Trophoblast cell (in vitro differentiated cells and primary cell): ENCODE measurements at regions not wholly inside any gene's neighbourhood (a gene's known extent, or its start where the extent isn't known, plus 50 kb on each side); places are given as distances from the start of the nearest gene placed in this dataset.

ENCODE experiments used
- DNase-seq, 2 donors: peaks; one replicate each; pipeline ENCODE4 v3.0.0-alpha.2; 2016
- H2AFZ ChIP-seq: 2 replicates; pipeline ENCODE4 v1.6.1; 2013; ENCODE audit warnings: low read length, moderate library complexity, mild to moderate bottlenecking; ENCODE audit not compliant: insufficient read depth, poor library complexity
- H2AK5ac ChIP-seq: 2 replicates; pipeline ENCODE4 v1.6.1; 2013; ENCODE audit warnings: mild to moderate bottlenecking, low read length
- H2BK120ac ChIP-seq: 2 replicates; pipeline ENCODE4 v1.6.1; 2013; ENCODE audit warnings: low read length, mild to moderate bottlenecking, moderate library complexity; ENCODE audit not compliant: insufficient read depth, poor library complexity
- H2BK12ac ChIP-seq: 2 replicates; pipeline ENCODE4 v1.6.1; 2013; ENCODE audit warnings: mild to moderate bottlenecking, low read length, moderate library complexity
- H2BK5ac ChIP-seq: 2 replicates; pipeline ENCODE4 v1.6.1; 2013; ENCODE audit warnings: low read length, low read depth, moderate library complexity, mild to moderate bottlenecking; ENCODE audit not compliant: poor library complexity
- H3K14ac ChIP-seq: 2 replicates; pipeline ENCODE4 v1.6.1; 2013; ENCODE audit warnings: mild to moderate bottlenecking, low read length
- H3K18ac ChIP-seq: 2 replicates; pipeline ENCODE4 v1.6.1; 2013; ENCODE audit warnings: mild to moderate bottlenecking, low read length
- H3K23ac ChIP-seq: 2 replicates; pipeline ENCODE4 v1.6.1; 2013; ENCODE audit warnings: low read length
- H3K27ac ChIP-seq: 2 replicates; pipeline ENCODE4 v1.5.1; 2013; ENCODE audit warnings: low read depth, mild to moderate bottlenecking, inconsistent platforms, low read length, moderate library complexity
- H3K27me3 ChIP-seq: 2 replicates; pipeline ENCODE4 v1.6.1; 2013; ENCODE audit warnings: inconsistent platforms, mild to moderate bottlenecking, low read length, moderate library complexity; ENCODE audit not compliant: insufficient read depth
- H3K36me3 ChIP-seq, 2 experiments: 1 replicate in 1 of 2; 2 replicates in 1 of 2; pipeline ENCODE4 v1.6.1; 2013; ENCODE audit warnings: low read length in 2 of 2, mild to moderate bottlenecking in 2 of 2, moderate library complexity in 1 of 2; ENCODE audit not compliant: insufficient read depth in 2 of 2, control insufficient read depth in 1 of 2
- H3K4ac ChIP-seq: 2 replicates; pipeline ENCODE4 v1.6.1; 2013; ENCODE audit warnings: low read depth, mild to moderate bottlenecking, low read length, moderate library complexity
- H3K4me1 ChIP-seq, 2 experiments: 1 replicate in 1 of 2; 2 replicates in 1 of 2; pipeline ENCODE4 v1.6.1; 2013; ENCODE audit warnings: low read length in 2 of 2, mild to moderate bottlenecking in 2 of 2, moderate library complexity in 1 of 2; ENCODE audit not compliant: insufficient read depth in 2 of 2, control insufficient read depth in 1 of 2
- H3K4me2 ChIP-seq: 2 replicates; pipeline ENCODE4 v1.6.1; 2013; ENCODE audit warnings: inconsistent platforms, mild to moderate bottlenecking, low read length, moderate library complexity
- H3K4me3 ChIP-seq: 2 replicates; pipeline ENCODE4 v1.5.1; 2013; ENCODE audit warnings: mild to moderate bottlenecking, low read depth, low read length, inconsistent platforms
- H3K79me1 ChIP-seq: one replicate; pipeline ENCODE4 v1.6.1; 2013; ENCODE audit warnings: low read length
- H3K79me2 ChIP-seq: 2 replicates; pipeline ENCODE4 v1.6.1; 2013; ENCODE audit warnings: low read length, mild to moderate bottlenecking; ENCODE audit not compliant: control insufficient read depth, insufficient read depth, poor library complexity
- H3K9ac ChIP-seq: 2 replicates; pipeline ENCODE4 v1.6.1; 2013; ENCODE audit warnings: mild to moderate bottlenecking, low read length
- H3K9me3 ChIP-seq: 2 replicates; pipeline ENCODE4 v1.6.1; 2013; ENCODE audit warnings: low read depth, mild to moderate bottlenecking, control low read depth, inconsistent platforms, low read length; ENCODE audit not compliant: insufficient read depth
- H4K12ac ChIP-seq: 2 replicates; pipeline ENCODE4 v1.6.1; 2013; ENCODE audit warnings: low read depth, mild to moderate bottlenecking, low read length, moderate library complexity
- H4K8ac ChIP-seq: 2 replicates; pipeline ENCODE4 v1.6.1; 2013; ENCODE audit warnings: low read depth, mild to moderate bottlenecking, low read length, moderate library complexity
- H4K91ac ChIP-seq: one replicate; pipeline ENCODE4 v1.6.1; 2013; ENCODE audit warnings: low read depth, mild to moderate bottlenecking, low read length, moderate library complexity
- WGBS: extraction: QIAGEN DNeasy Blood & Tissue Kit; methylation state at CpG from one replicate; pipeline ENCODE4 v1.1.7; 2013; ENCODE audit warnings: missing lambda C conversion rate; ENCODE audit not compliant: insufficient read length, insufficient coverage; ENCODE audit errors: extremely low coverage; 5-methylcytosine and 5-hydroxymethylcytosine counted together

GRCh38 chr2:121993682-121994081 lies 238.2 kb downstream of the TSN start:
- H3K79me1 ChIP-seq: no peaks in the 10 kb centered on the region

GRCh38 chr2:121994238-121995206 lies 239.1 kb downstream of the TSN start:
- Histone ChIP-seq H4K12ac (no peak overlapping the region), H3K4me3 (no peak overlapping the region), H3K18ac (no peak overlapping the region), H4K91ac (no peak overlapping the region), H3K9ac (no peak overlapping the region), H2BK12ac (no peak overlapping the region), H3K79me2 (no peaks in the 10 kb centered on the region), H3K4me2 (no peak overlapping the region), H2BK5ac (no peak overlapping the region), H3K9me3 (no peaks in the 10 kb centered on the region), H3K79me1 (no peaks in the 10 kb centered on the region), H3K23ac (no peak overlapping the region), H3K4ac (no peak overlapping the region), H3K27ac (no peak overlapping the region), H3K4me1 (no peaks in the 10 kb centered on the region), H3K36me3 (no peaks in the 10 kb centered on the region), H3K14ac (no peak overlapping the region), H2AK5ac (no peak overlapping the region), H2BK120ac (no peak overlapping the region), H2AFZ (no peak overlapping the region), H3K27me3 (no peaks in the 10 kb centered on the region), H4K8ac (no peak overlapping the region)
- no CpG with 5 or more reads among the region's 3 CpGs for WGBS
- DNase-seq: no peak

More at GRCh38 chr2:121993682-121994081, 238.2 kb downstream of the TSN start:
- Histone ChIP-seq H3K18ac (no peak overlapping the region), H2AK5ac (no peak overlapping the region), H3K36me3 (no peaks in the 10 kb centered on the region), H3K79me2 (no peaks in the 10 kb centered on the region), H3K4ac (no peak overlapping the region), H3K4me3 (no peak overlapping the region), H3K9ac (no peak overlapping the region), H2BK5ac (no peak overlapping the region), H3K27me3 (no peaks in the 10 kb centered on the region), H2AFZ (no peak overlapping the region), H3K9me3 (no peaks in the 10 kb centered on the region), H3K4me1 (no peaks in the 10 kb centered on the region), H4K8ac (no peak overlapping the region), H2BK12ac (no peak overlapping the region), H3K23ac (no peak overlapping the region), H4K12ac (no peak overlapping the region), H3K27ac (no peak overlapping the region), H3K14ac (no peak overlapping the region), H2BK120ac (no peak overlapping the region), H4K91ac (no peak overlapping the region), H3K4me2 (no peak overlapping the region)
- DNase-seq: no peak
- WGBS: no CpG with 5 or more reads among the region's 5 CpGs

- H3K4me3 ChIP-seq: no peak overlapping the region
- H3K36me3 ChIP-seq: no peaks in the 10 kb centered on the region
- H3K14ac ChIP-seq: no peak overlapping the region
- no peak overlapping the region for H3K18ac ChIP-seq
- no peak overlapping the region for H4K8ac ChIP-seq
- no peaks in the 10 kb centered on the region for H3K4me1 ChIP-seq
- H2BK120ac ChIP-seq: no peak overlapping the region
- no peak overlapping the region for H3K9ac ChIP-seq
- no peak overlapping the region for H2AK5ac ChIP-seq
- no peak overlapping the region for H3K23ac ChIP-seq
- no peak overlapping the region for H4K12ac ChIP-seq
- no peaks in the 10 kb centered on the region for H3K27me3 ChIP-seq
- no peaks in the 10 kb centered on the region for H3K79me2 ChIP-seq
- no peak overlapping the region for H3K4me2 ChIP-seq
- no peak overlapping the region for H2BK12ac ChIP-seq
- no CpG with 5 or more reads among the region's 4 CpGs for WGBS
- no peak overlapping the region for H3K4ac ChIP-seq
- no peak overlapping the region for H3K27ac ChIP-seq
- H2AFZ ChIP-seq: no peak overlapping the region
- no peak for DNase-seq
- no peaks in the 10 kb centered on the region for H3K9me3 ChIP-seq
- no peaks in the 10 kb centered on the region for H3K79me1 ChIP-seq
- H2BK5ac ChIP-seq: no peak overlapping the region
- H4K91ac ChIP-seq: no peak overlapping the region
These were observed 243.3 kb downstream of the TSN start for GRCh38 chr2:121998751-121999150.

GRCh38 chr2:121999264-121999663 lies 243.8 kb downstream of the TSN start:
- H3K9me3 ChIP-seq: no peaks in the 10 kb centered on the region
- WGBS: no CpG with 5 or more reads among the region's 6 CpGs
- no peak overlapping the region for H4K12ac ChIP-seq
- no peak overlapping the region for H4K91ac ChIP-seq
- H3K14ac ChIP-seq: no peak overlapping the region
- no peak overlapping the region for H3K27ac ChIP-seq
- no peaks in the 10 kb centered on the region for H3K36me3 ChIP-seq
- H3K23ac ChIP-seq: no peak overlapping the region
- no peak for DNase-seq
- H2AK5ac ChIP-seq: no peak overlapping the region
- no peak overlapping the region for H3K18ac ChIP-seq
- no peaks in the 10 kb centered on the region for H3K4me1 ChIP-seq
- H3K4me3 ChIP-seq: no peak overlapping the region
- H3K79me2 ChIP-seq: no peaks in the 10 kb centered on the region
- no peak overlapping the region for H2BK120ac ChIP-seq
- no peak overlapping the region for H2BK12ac ChIP-seq
- no peak overlapping the region for H3K9ac ChIP-seq
- H3K4ac ChIP-seq: no peak overlapping the region
- no peak overlapping the region for H2BK5ac ChIP-seq
- H4K8ac ChIP-seq: no peak overlapping the region
- H2AFZ ChIP-seq: no peak overlapping the region
- H3K27me3 ChIP-seq: no peaks in the 10 kb centered on the region
- no peak overlapping the region for H3K4me2 ChIP-seq
- H3K79me1 ChIP-seq: no peaks in the 10 kb centered on the region
